ENCODE measurements at regions not wholly inside any gene's neighbourhood (a gene's known extent, or its start where the extent isn't known, plus 50 kb on each side); places are given as distances from the start of the nearest gene placed in this dataset.

- 75 to 91% methylated on average over 4 to 6 of the region's 6 CpGs for WGBS, 2 donors (ENCODE audit: low coverage in 1 of 2)
- Histone ChIP-seq H3K9me3 (no peaks in the 10 kb centered on the region), H3K4me3 (no peak overlapping the region), H3K36me3 (no peaks in the 10 kb centered on the region), H3K27me3 (no peaks in the 10 kb centered on the region), H3K4me1 (no peaks in the 10 kb centered on the region), H3K27ac (no peak overlapping the region)
- TF ChIP-seq POLR2AphosphoS5 (IDR thresholded peaks at IDR 0.05) (no peak), EP300 (IDR thresholded peaks at IDR 0.05) (no peak), CTCF (IDR thresholded peaks at IDR 0.05) (no peak), POLR2A (IDR thresholded peaks at IDR 0.05) (no peak)
- no peak for ATAC-seq
Observed at GRCh38 chr4:186876961-186877626, 153.4 kb upstream of the FAT1 start.

GRCh38 chr4:186878203-186878776, 154.6 kb upstream of the FAT1 start:
- no peak overlapping the region for H3K4me3 ChIP-seq
- H3K27ac ChIP-seq, result no peak overlapping the region
- no peak for ATAC-seq
- no peaks in the 10 kb centered on the region for H3K36me3 ChIP-seq
- H3K27me3 ChIP-seq, result no peaks in the 10 kb centered on the region
- no peaks in the 10 kb centered on the region for H3K9me3 ChIP-seq
- no peaks in the 10 kb centered on the region for H3K4me1 ChIP-seq
- 87 to 100% methylated on average over 2 of the region's 2 CpGs for WGBS, 2 donors (ENCODE audit: low coverage in 1 of 2)
- TF ChIP-seq CTCF (IDR thresholded peaks at IDR 0.05) (no peak), POLR2AphosphoS5 (IDR thresholded peaks at IDR 0.05) (no peak), EP300 (IDR thresholded peaks at IDR 0.05) (no peak), POLR2A (IDR thresholded peaks at IDR 0.05) (no peak)

GRCh38 chr4:186881521-186882220, 158.0 kb upstream of the FAT1 start:
- 51 to 58% methylated on average over 3 of the region's 3 CpGs for WGBS, 2 donors (ENCODE audit: low coverage in 1 of 2)
- ATAC-seq, result no peak
- H3K9me3 ChIP-seq, result no peaks in the 10 kb centered on the region
- H3K4me3 ChIP-seq, result no peak overlapping the region
- no peaks in the 10 kb centered on the region for H3K27me3 ChIP-seq
- no peak for TF ChIP-seq CTCF (IDR thresholded peaks at IDR 0.05)
- TF ChIP-seq POLR2AphosphoS5 (IDR thresholded peaks at IDR 0.05), result no peak
- TF ChIP-seq POLR2A (IDR thresholded peaks at IDR 0.05), result no peak
- no peak for TF ChIP-seq EP300 (IDR thresholded peaks at IDR 0.05)
- H3K27ac ChIP-seq, result no peak overlapping the region
- H3K36me3 ChIP-seq, result no peaks in the 10 kb centered on the region
- no peaks in the 10 kb centered on the region for H3K4me1 ChIP-seq

GRCh38 chr4:186882293-186882692, 158.6 kb upstream of the FAT1 start:
- H3K4me1 ChIP-seq, result no peaks in the 10 kb centered on the region
- no peak overlapping the region for H3K27ac ChIP-seq
- H3K9me3 ChIP-seq, result no peaks in the 10 kb centered on the region
- 80 to 88% methylated on average over 1 of the region's 1 CpG for WGBS, 2 donors (ENCODE audit: low coverage in 1 of 2)
- no peaks in the 10 kb centered on the region for H3K27me3 ChIP-seq
- TF ChIP-seq POLR2AphosphoS5 (IDR thresholded peaks at IDR 0.05) (no peak), CTCF (IDR thresholded peaks at IDR 0.05) (no peak), POLR2A (IDR thresholded peaks at IDR 0.05) (no peak), EP300 (IDR thresholded peaks at IDR 0.05) (no peak)
- no peak for ATAC-seq
- H3K36me3 ChIP-seq, result no peaks in the 10 kb centered on the region
- H3K4me3 ChIP-seq, result no peak overlapping the region

Measured in gastroesophageal sphincter (tissue), 4 donors.